22Rv1 (cell line): ENCODE measurements at regions not wholly inside any gene's neighbourhood (a gene's known extent, or its start where the extent isn't known, plus 50 kb on each side); places are given as distances from the start of the nearest gene placed in this dataset.

Experiments used
- H3K27ac ChIP-seq: fragments of 450-650 bp; 2 replicates; pipeline ENCODE4 v1.5.1; 2017
- CTCF ChIP-seq: fragments of 450-650 bp; IDR thresholded peaks from 2 replicates; pipeline ENCODE4 v1.5.1; 2017; ENCODE audit warnings: mild to moderate bottlenecking
- ZFX ChIP-seq: fragments of 450-650 bp; IDR thresholded peaks from 2 replicates; pipeline ENCODE4 v1.6.1; 2017; ENCODE audit warnings: antibody characterized with exemption, borderline replicate concordance

GRCh38 chr17:53891726-53892125, 69.0 kb downstream of the KIF2B start:
- TF ChIP-seq CTCF (no peak), ZFX (no peak)
- H3K27ac ChIP-seq, result no peak overlapping the region

GRCh38 chr17:53892222-53892621, 69.5 kb downstream of the KIF2B start:
- TF ChIP-seq CTCF, result no peak
- no peak for TF ChIP-seq ZFX
- H3K27ac ChIP-seq, result no peak overlapping the region

- H3K27ac ChIP-seq, result no peak overlapping the region
- TF ChIP-seq ZFX, result no peak
- no peak for TF ChIP-seq CTCF
Measured at GRCh38 chr17:53894591-53894990, 71.9 kb downstream of the KIF2B start.

GRCh38 chr17:53896047-53896446, 73.3 kb downstream of the KIF2B start:
- H3K27ac ChIP-seq, result no peak overlapping the region
- TF ChIP-seq CTCF (no peak), ZFX (no peak)

- no peak overlapping the region for H3K27ac ChIP-seq
- no peak for TF ChIP-seq CTCF
Measured at GRCh38 chr17:53900951-53901350, 78.2 kb downstream of the KIF2B start.

- TF ChIP-seq ZFX (no peak), CTCF (no peak)
- H3K27ac ChIP-seq, result no peak overlapping the region
Measured at GRCh38 chr17:53907435-53907834, 84.7 kb downstream of the KIF2B start.

- H3K27ac ChIP-seq, result no peak overlapping the region
- no peak for TF ChIP-seq ZFX
- no peak for TF ChIP-seq CTCF
Measured at GRCh38 chr17:53909802-53910201, 87.1 kb downstream of the KIF2B start.
